Stomach smooth muscle (tissue), 2 donors: ENCODE measurements at regions not wholly inside any gene's neighbourhood (a gene's known extent, or its start where the extent isn't known, plus 50 kb on each side); places are given as distances from the start of the nearest gene placed in this dataset.
A peak's percentile ranks its signal among the peaks of the same experiment; 100 is the strongest.

Experiments used
- H3K27ac ChIP-seq: one replicate; pipeline ENCODE4 v1.7.0; 2013; ENCODE audit warnings: mild to moderate bottlenecking, low read length, inconsistent platforms
- H3K27me3 ChIP-seq, 2 donors: one replicate each; pipeline ENCODE4 v1.7.0; 2013; ENCODE audit warnings: low read length in 2 of 2; ENCODE audit not compliant: insufficient read depth in 2 of 2, control insufficient read depth in 1 of 2
- H3K36me3 ChIP-seq, 2 donors: one replicate each; pipeline ENCODE4 v1.7.0; 2013; ENCODE audit warnings: low read length in 2 of 2; ENCODE audit not compliant: control insufficient read depth in 2 of 2, insufficient read depth in 2 of 2
- H3K4me1 ChIP-seq: one replicate; pipeline ENCODE4 v1.7.0; 2013; ENCODE audit warnings: low read length; ENCODE audit not compliant: control insufficient read depth, insufficient read depth
- H3K4me3 ChIP-seq, 2 donors: one replicate each; pipeline ENCODE4 v1.7.0; 2013; ENCODE audit warnings: low read length in 2 of 2
- H3K9ac ChIP-seq, 2 donors: one replicate each; pipeline ENCODE4 v1.7.0; 2013; ENCODE audit warnings: low read length in 2 of 2, mild to moderate bottlenecking in 1 of 2
- H3K9me3 ChIP-seq, 2 donors: one replicate each; pipeline ENCODE4 v1.7.0; 2013; ENCODE audit warnings: low read length in 2 of 2; ENCODE audit not compliant: control insufficient read depth in 2 of 2
- donor health status: healthy.
- donor health status: Pancreatic carcinoma.

- Histone ChIP-seq H3K36me3 (no peaks in the 10 kb centered on the region), H3K4me3 (no peak overlapping the region), H3K9me3 (no peaks in the 10 kb centered on the region), H3K27ac (no peak overlapping the region), H3K4me1 (peaks cover 15% of the 10 kb centered on the region), H3K27me3 (no peaks in the 10 kb centered on the region), H3K9ac (no peak overlapping the region)
These were observed 60.4 kb upstream of the BACH1 start for GRCh38 chr21:29238053-29238966.

GRCh38 chr21:29238967-29239290 is 59.8 kb upstream of the BACH1 start:
- H3K4me1 ChIP-seq: peaks cover 15% of the 10 kb centered on the region
- no peak overlapping the region for H3K9ac ChIP-seq
- H3K4me3 ChIP-seq: peak overlapping the region in 1 of 2 donors; percentile 24
- H3K36me3 ChIP-seq: no peaks in the 10 kb centered on the region
- no peaks in the 10 kb centered on the region for H3K27me3 ChIP-seq
- H3K27ac ChIP-seq: no peak overlapping the region
- H3K9me3 ChIP-seq: no peaks in the 10 kb centered on the region

GRCh38 chr21:29240136-29240535 is 58.6 kb upstream of the BACH1 start:
- Histone ChIP-seq H3K27me3 (no peaks in the 10 kb centered on the region), H3K36me3 (no peaks in the 10 kb centered on the region), H3K9ac (no peak overlapping the region), H3K27ac (no peak overlapping the region), H3K4me3 (no peak overlapping the region), H3K4me1 (peaks cover 15% of the 10 kb centered on the region), H3K9me3 (no peaks in the 10 kb centered on the region)

- no peak overlapping the region for H3K27ac ChIP-seq
These were observed 56.5 kb upstream of the BACH1 start for GRCh38 chr21:29242201-29242600.

GRCh38 chr21:29243188-29243587 is 55.5 kb upstream of the BACH1 start:
- Histone ChIP-seq H3K36me3 (no peaks in the 10 kb centered on the region), H3K27me3 (no peaks in the 10 kb centered on the region), H3K27ac (no peak overlapping the region), H3K4me3 (no peak overlapping the region), H3K9ac (no peak overlapping the region), H3K9me3 (no peaks in the 10 kb centered on the region), H3K4me1 (peaks cover 7% of the 10 kb centered on the region)

More at GRCh38 chr21:29242201-29242600, 56.5 kb upstream of the BACH1 start:
- no peak overlapping the region for H3K4me3 ChIP-seq
- H3K9me3 ChIP-seq: no peaks in the 10 kb centered on the region
- no peaks in the 10 kb centered on the region for H3K27me3 ChIP-seq
- H3K4me1 ChIP-seq: peaks cover 13% of the 10 kb centered on the region
- no peaks in the 10 kb centered on the region for H3K36me3 ChIP-seq
- H3K9ac ChIP-seq: no peak overlapping the region

- H3K27ac ChIP-seq: no peak overlapping the region
- no peak overlapping the region for H3K4me3 ChIP-seq
- no peaks in the 10 kb centered on the region for H3K36me3 ChIP-seq
- H3K9me3 ChIP-seq: no peaks in the 10 kb centered on the region
- no peaks in the 10 kb centered on the region for H3K4me1 ChIP-seq
- H3K27me3 ChIP-seq: no peaks in the 10 kb centered on the region
- no peak overlapping the region for H3K9ac ChIP-seq
These were observed 53.5 kb upstream of the BACH1 start for GRCh38 chr21:29245104-29245643.

- Histone ChIP-seq H3K36me3 (no peaks in the 10 kb centered on the region), H3K27me3 (no peaks in the 10 kb centered on the region), H3K9me3 (no peaks in the 10 kb centered on the region), H3K4me1 (no peaks in the 10 kb centered on the region), H3K27ac (no peak overlapping the region), H3K4me3 (no peak overlapping the region), H3K9ac (no peak overlapping the region)
These were observed 52.9 kb upstream of the BACH1 start for GRCh38 chr21:29245863-29246262.

GRCh38 chr21:29246614-29247013 is 52.1 kb upstream of the BACH1 start:
- Histone ChIP-seq H3K9me3 (no peaks in the 10 kb centered on the region), H3K27me3 (no peaks in the 10 kb centered on the region), H3K36me3 (no peaks in the 10 kb centered on the region), H3K27ac (no peak overlapping the region), H3K4me1 (no peaks in the 10 kb centered on the region), H3K4me3 (no peak overlapping the region), H3K9ac (no peak overlapping the region)

- no peaks in the 10 kb centered on the region for H3K27me3 ChIP-seq
- H3K9me3 ChIP-seq: no peaks in the 10 kb centered on the region
- no peak overlapping the region for H3K9ac ChIP-seq
- H3K4me1 ChIP-seq: no peaks in the 10 kb centered on the region
- no peak overlapping the region for H3K27ac ChIP-seq
- H3K36me3 ChIP-seq: no peaks in the 10 kb centered on the region
- H3K4me3 ChIP-seq: no peak overlapping the region
These were observed 50.6 kb upstream of the BACH1 start for GRCh38 chr21:29248124-29248523.
